Choroid plexus epithelial cell (primary cell): ENCODE measurements at regions not wholly inside any gene's neighbourhood (a gene's known extent, or its start where the extent isn't known, plus 50 kb on each side); places are given as distances from the start of the nearest gene placed in this dataset.

Source experiments
- DNase-seq: peaks from one replicate; pipeline ENCODE4 v3.0.0-alpha.2; 2010; ENCODE audit warnings: low read depth
- H3K4me3 ChIP-seq: 2 replicates; pipeline ENCODE4 v1.5.1; 2011; ENCODE audit warnings: low read depth, mild to moderate bottlenecking, control low read depth, low read length, moderate library complexity
- CTCF ChIP-seq: conservative IDR thresholded peaks from 2 replicates; pipeline ENCODE4 v1.5.1; 2011; ENCODE audit warnings: low read depth, mild to moderate bottlenecking, control low read depth, inconsistent platforms, low read length, moderate library complexity

DNA sequence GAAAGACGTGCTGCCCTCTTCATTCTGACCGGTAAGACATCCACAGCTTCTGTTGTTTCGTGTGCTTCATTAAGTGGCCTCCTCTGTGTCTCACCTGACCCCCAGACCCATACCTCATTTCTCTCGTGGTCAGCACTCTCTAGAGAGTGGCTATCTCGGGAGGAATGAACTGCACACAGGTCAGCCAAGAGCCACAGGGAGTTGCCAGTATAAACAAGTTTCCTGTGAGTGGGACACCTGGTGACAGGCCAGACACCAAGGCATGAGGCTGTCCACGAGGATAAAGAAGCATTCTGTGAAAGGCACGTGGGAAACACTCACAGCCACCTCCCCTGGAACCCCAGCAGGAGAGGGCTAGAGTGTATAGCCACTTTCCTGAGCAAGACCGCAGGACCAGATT, 115.8 kb downstream of the NUFIP1 start:
- DNase-seq = peak; percentile 37
- H3K4me3 ChIP-seq = no peak overlapping the region
- TF ChIP-seq CTCF = no peak

DNA sequence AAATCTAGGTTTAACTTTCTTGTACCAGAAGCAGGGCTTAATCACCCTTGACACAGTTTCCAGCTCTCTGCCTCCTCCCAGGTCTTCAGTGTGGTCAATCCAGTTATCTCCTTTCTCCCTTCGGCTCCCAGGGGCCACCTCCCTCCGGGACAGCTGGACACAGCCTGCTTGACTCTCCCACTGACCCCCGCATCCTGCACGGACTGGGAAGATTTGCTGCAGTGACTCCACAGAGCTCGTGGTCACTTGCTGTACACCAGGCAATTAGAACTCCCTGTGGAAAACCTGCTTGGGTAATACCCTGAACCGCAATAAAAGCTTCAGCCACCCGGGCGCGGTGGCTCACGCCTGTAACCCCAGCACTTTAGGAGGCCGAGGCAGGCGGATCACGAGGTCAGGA, 116.5 kb downstream of the NUFIP1 start:
- TF ChIP-seq CTCF = no peak
- no peak overlapping the region for H3K4me3 ChIP-seq
- DNase-seq = no peak

GRCh38 chr13:44870456-44870929, 118.8 kb downstream of the NUFIP1 start:
- DNase-seq = no peak
- TF ChIP-seq CTCF = no peak
- H3K4me3 ChIP-seq = no peak overlapping the region

DNA sequence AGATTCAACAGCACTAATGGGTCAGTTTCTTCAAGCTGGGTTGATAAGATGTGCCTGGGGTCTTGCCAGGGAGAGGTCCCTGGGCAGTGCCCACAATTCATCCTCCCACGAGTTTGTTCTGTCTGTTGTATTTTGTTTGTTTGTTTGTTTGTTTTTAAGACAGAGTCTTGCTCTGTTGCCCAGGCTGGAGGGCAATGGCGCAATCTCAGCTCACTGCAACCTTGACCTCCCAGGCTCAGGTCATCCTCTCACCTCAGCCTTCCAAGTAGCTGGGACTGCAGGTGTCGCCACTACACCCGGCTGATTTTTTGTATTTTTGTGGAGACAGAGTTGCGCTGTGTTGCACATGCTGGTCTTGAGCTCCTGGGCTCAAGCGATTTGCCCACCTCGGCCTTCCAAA, 120.1 kb downstream of the NUFIP1 start:
- no peak for TF ChIP-seq CTCF
- H3K4me3 ChIP-seq = no peak overlapping the region
- no peak for DNase-seq

DNA sequence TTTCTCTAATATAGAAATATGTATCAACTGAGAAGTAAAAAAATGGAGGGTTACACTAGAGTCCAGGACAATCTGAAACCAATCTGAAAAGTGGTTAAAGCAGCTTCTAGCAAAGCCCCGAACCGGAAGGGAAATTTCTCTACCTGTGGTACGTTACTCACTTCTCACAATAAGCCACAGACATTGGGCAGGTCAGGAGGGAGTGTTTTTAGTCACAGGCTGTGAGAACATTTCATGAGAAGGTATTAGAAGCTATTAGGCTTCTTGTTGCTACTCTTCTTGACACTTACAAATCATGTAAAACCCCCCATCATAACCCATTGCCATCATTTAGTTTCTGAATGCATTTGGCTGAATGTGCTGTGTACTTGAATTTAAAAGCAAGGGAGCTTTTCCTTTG, 120.9 kb downstream of the NUFIP1 start:
- no peak for TF ChIP-seq CTCF
- no peak overlapping the region for H3K4me3 ChIP-seq
- no peak for DNase-seq

GRCh38 chr13:44867825-44868224, 121.4 kb downstream of the NUFIP1 start:
- TF ChIP-seq CTCF = no peak

GRCh38 chr13:44866411-44866911, 122.8 kb downstream of the NUFIP1 start:
- no peak overlapping the region for H3K4me3 ChIP-seq
- no peak for DNase-seq
- no peak for TF ChIP-seq CTCF

More at GRCh38 chr13:44867825-44868224, 121.4 kb downstream of the NUFIP1 start:
- H3K4me3 ChIP-seq = no peak overlapping the region
- DNase-seq = peak; percentile 51
